Peyer's patch (tissue), 4 donors: ENCODE measurements at regions not wholly inside any gene's neighbourhood (a gene's known extent, or its start where the extent isn't known, plus 50 kb on each side); places are given as distances from the start of the nearest gene placed in this dataset.

ENCODE experiments used
- DNase-seq, 3 donors: peaks; one replicate each; pipeline ENCODE4 v3.0.0-alpha.2; 2017 to 2019
- H3K27ac ChIP-seq, 4 donors: fragments of 200-600 bp; sonication (generic); one replicate each; pipeline ENCODE4 v1.5.1; 2016 to 2019
- H3K27me3 ChIP-seq, 2 donors: fragments of 200-600 bp; sonication (generic); one replicate each; pipeline ENCODE4 v1.5.1; 2019
- H3K36me3 ChIP-seq, 3 donors: fragments of 200-600 bp; sonication (generic); one replicate each; pipeline ENCODE4 v1.5.1; 2016 to 2019
- H3K4me1 ChIP-seq, 4 donors: fragments of 200-600 bp; sonication (generic); one replicate each; pipeline ENCODE4 v1.5.1; 2016 to 2019
- H3K4me3 ChIP-seq, 4 donors: fragments of 200-600 bp; sonication (generic); 1 replicate in 3 of 4; 2 replicates in 1 of 4; pipeline ENCODE4 v1.5.1; 2016 to 2019; ENCODE audit warnings: mild to moderate bottlenecking in 1 of 4
- H3K9me3 ChIP-seq, 4 donors: fragments of 200-600 bp; sonication (generic); one replicate each; pipeline ENCODE4 v1.5.1; 2016 to 2019; ENCODE audit warnings: mild to moderate bottlenecking in 1 of 4
- CTCF ChIP-seq, 6 experiments: fragments of 450-650 bp in 4 of 6; fragments of 200-600 bp in 2 of 6; sonication (generic) in 1 of 6; IDR thresholded peaks; one replicate each; pipeline ENCODE4 v1.5.1; 2017 to 2019; ENCODE audit warnings: antibody characterized with exemption in 6 of 6, mild to moderate bottlenecking in 3 of 6, moderate library complexity in 1 of 6
- POLR2A ChIP-seq, 2 donors: fragments of 450-650 bp; IDR thresholded peaks; one replicate each; pipeline ENCODE4 v1.5.1; 2017; ENCODE audit warnings: antibody characterized with exemption in 2 of 2, mild to moderate bottlenecking in 2 of 2, moderate library complexity in 2 of 2

- no peak overlapping the region for H3K27ac ChIP-seq
- TF ChIP-seq CTCF (IDR thresholded peaks at IDR 0.05) (no peak), POLR2A (IDR thresholded peaks at IDR 0.05) (no peak)
- H3K9me3 ChIP-seq, result no peaks in the 10 kb centered on the region
- H3K27me3 ChIP-seq, result no peaks in the 10 kb centered on the region
- no peaks in the 10 kb centered on the region for H3K4me1 ChIP-seq
- no peaks in the 10 kb centered on the region for H3K36me3 ChIP-seq
- no peak for DNase-seq
- no peak overlapping the region for H3K4me3 ChIP-seq
Observed at GRCh38 chr18:26689226-26689879, 141.0 kb upstream of the KCTD1 start.

GRCh38 chr18:26686532-26686931, 138.2 kb upstream of the KCTD1 start:
- Histone ChIP-seq H3K4me1 (no peaks in the 10 kb centered on the region), H3K4me3 (no peak overlapping the region), H3K9me3 (no peaks in the 10 kb centered on the region), H3K27me3 (no peaks in the 10 kb centered on the region), H3K27ac (no peak overlapping the region), H3K36me3 (no peaks in the 10 kb centered on the region)
- no peak for DNase-seq
- TF ChIP-seq POLR2A (IDR thresholded peaks at IDR 0.05) (no peak), CTCF (IDR thresholded peaks at IDR 0.05) (no peak)

GRCh38 chr18:26685438-26686157, 137.2 kb upstream of the KCTD1 start:
- no peak for DNase-seq
- H3K9me3 ChIP-seq, result no peaks in the 10 kb centered on the region
- TF ChIP-seq CTCF (IDR thresholded peaks at IDR 0.05) (no peak), POLR2A (IDR thresholded peaks at IDR 0.05) (no peak)
- no peaks in the 10 kb centered on the region for H3K36me3 ChIP-seq
- no peaks in the 10 kb centered on the region for H3K4me1 ChIP-seq
- no peaks in the 10 kb centered on the region for H3K27me3 ChIP-seq
- H3K4me3 ChIP-seq, result no peak overlapping the region
- no peak overlapping the region for H3K27ac ChIP-seq

GRCh38 chr18:26677957-26678356, 129.6 kb upstream of the KCTD1 start:
- H3K9me3 ChIP-seq, result no peaks in the 10 kb centered on the region
- no peak for DNase-seq
- no peaks in the 10 kb centered on the region for H3K27me3 ChIP-seq
- H3K36me3 ChIP-seq, result no peaks in the 10 kb centered on the region
- H3K4me3 ChIP-seq, result no peak overlapping the region
- no peak overlapping the region for H3K27ac ChIP-seq
- no peaks in the 10 kb centered on the region for H3K4me1 ChIP-seq
- TF ChIP-seq CTCF (IDR thresholded peaks at IDR 0.05) (no peak), POLR2A (IDR thresholded peaks at IDR 0.05) (no peak)

- H3K9me3 ChIP-seq, result no peaks in the 10 kb centered on the region
- no peak overlapping the region for H3K4me3 ChIP-seq
- TF ChIP-seq POLR2A (IDR thresholded peaks at IDR 0.05) (no peak), CTCF (IDR thresholded peaks at IDR 0.05) (no peak)
- H3K27me3 ChIP-seq, result no peaks in the 10 kb centered on the region
- no peaks in the 10 kb centered on the region for H3K36me3 ChIP-seq
- no peak for DNase-seq
- H3K27ac ChIP-seq, result no peak overlapping the region
- H3K4me1 ChIP-seq, result no peaks in the 10 kb centered on the region
Observed at GRCh38 chr18:26667046-26667445, 118.7 kb upstream of the KCTD1 start.
